ENCODE measurements at regions not wholly inside any gene's neighbourhood (a gene's known extent, or its start where the extent isn't known, plus 50 kb on each side); places are given as distances from the start of the nearest gene placed in this dataset.

GRCh38 chr15:29548006-29548405, 274.3 kb downstream of the TJP1 start:
- TF ChIP-seq CTCF (IDR thresholded peaks at IDR 0.05) (no peak), POLR2A (IDR thresholded peaks at IDR 0.05; ENCODE audit: low read depth) (no peak), EP300 (IDR thresholded peaks at IDR 0.05) (no peak), POLR2AphosphoS5 (IDR thresholded peaks at IDR 0.05) (no peak)
